GM12878 (cell line): ENCODE measurements at regions not wholly inside any gene's neighbourhood (a gene's known extent, or its start where the extent isn't known, plus 50 kb on each side); places are given as distances from the start of the nearest gene placed in this dataset.

Experiments
- ATAC-seq: fragments of 200-7000 bp; cut with Tn5 transposase; 3 replicates; pipeline ENCODE4 v1.9.1; 2020; ENCODE audit warnings: mild to moderate bottlenecking, moderate library complexity
- BruUV-seq: library from RNA; stranded (reverse); fragments of 400-500 nt; replicated peaks from 2 replicates; lab custom pipeline; 2021; lab: Mats Ljungman, UMichigan
- CTCF ChIA-PET: fragments of 300-600 bp; sonication (Branson Sonifier 250); formaldehyde crosslinking; extraction: SDS; loops from one replicate; lab custom pipeline; 2021; ENCODE audit warnings: inconsistent platforms; lab: Yijun Ruan, JAX
- POLR2A ChIA-PET: fragments of 350-600 bp; formaldehyde crosslinking; extraction: SDS; loops from one replicate; lab custom pipeline; 2021; ENCODE audit warnings: inconsistent platforms; lab: Charles Lee
- RAD21 ChIA-PET: fragments of 300-600 bp; sonication (Branson Sonifier 250); formaldehyde crosslinking; loops from one replicate; lab custom pipeline; 2023; ENCODE audit warnings: antibody characterized with exemption; ENCODE audit not compliant: unreplicated experiment; lab: Charles Lee
- SMC1A ChIA-PET: fragments of 300-600 bp; sonication (Branson Sonifier 250); formaldehyde crosslinking; loops from one replicate; lab custom pipeline; 2023; ENCODE audit not compliant: unreplicated experiment, uncharacterized antibody; lab: Charles Lee
- DNase-seq: peaks from one replicate; pipeline ENCODE4 v3.0.0-alpha.2; 2011; ENCODE audit warnings: low read depth, low spot score
- FAIRE-seq: peaks from 3 replicates; lab custom pipeline; 2011; peaks lifted over from hg19 to GRCh38; lab: Jason Lieb, UNC
- H2AFZ ChIP-seq: 2 replicates; pipeline ENCODE4 v1.6.0; 2011; ENCODE audit warnings: low read depth, low read length, control low read depth; ENCODE audit not compliant: control insufficient read depth
- H3K27ac ChIP-seq: 2 replicates; pipeline ENCODE4 v1.5.1; 2011; ENCODE audit warnings: control low read depth; ENCODE audit not compliant: control insufficient read depth, insufficient read depth
- H3K27me3 ChIP-seq, 2 experiments: replicated peaks in 1 of 2; 2 replicates each; pipeline versions ENCODE4 v1.6.0 to v1.6.1; 2011; ENCODE audit warnings: low read length in 1 of 2; ENCODE audit not compliant: control insufficient read depth in 2 of 2, insufficient read depth in 2 of 2
- H3K36me3 ChIP-seq, 2 experiments: 2 replicates each; pipeline ENCODE4 v1.5.1; 2011; ENCODE audit warnings: low read length in 1 of 2; ENCODE audit not compliant: control insufficient read depth in 2 of 2, insufficient read depth in 2 of 2
- H3K4me1 ChIP-seq: 2 replicates; pipeline ENCODE4 v1.6.1; 2011; ENCODE audit warnings: mild to moderate bottlenecking, low read length, moderate library complexity, mixed read lengths; ENCODE audit not compliant: control insufficient read depth, insufficient read depth
- H3K4me2 ChIP-seq: 2 replicates; pipeline ENCODE4 v1.6.0; 2011; ENCODE audit warnings: control low read depth; ENCODE audit not compliant: control insufficient read depth, insufficient read depth
- H3K4me3 ChIP-seq: fragments of 200-600 bp; sonication (generic); 2 replicates; pipeline ENCODE4 v1.5.1; 2016
- H3K79me2 ChIP-seq: 2 replicates; pipeline ENCODE4 v1.6.0; 2011; ENCODE audit warnings: low read length; ENCODE audit not compliant: control insufficient read depth, insufficient read depth
- H3K9ac ChIP-seq: 2 replicates; pipeline ENCODE4 v1.8.0; 2011; ENCODE audit warnings: low read length, control low read depth, mixed read lengths; ENCODE audit not compliant: control insufficient read depth, insufficient read depth
- H3K9me3 ChIP-seq: replicated peaks from 3 replicates; pipeline ENCODE4 v1.5.1; 2011; ENCODE audit warnings: mild to moderate bottlenecking, low read length; ENCODE audit not compliant: control insufficient read depth, insufficient read depth
- H4K20me1 ChIP-seq: 2 replicates; pipeline ENCODE4 v1.6.0; 2011; ENCODE audit not compliant: control insufficient read depth, insufficient read depth
- ASH2L ChIP-seq: fragments of 300-600, 200-600 bp; sonication (generic); IDR thresholded peaks from 2 replicates; pipeline ENCODE4 v1.6.1; 2017; ENCODE audit warnings: low read depth, mild to moderate bottlenecking, borderline replicate concordance
- CUX1 ChIP-seq: IDR thresholded peaks from 2 replicates; pipeline ENCODE4 v1.6.1; 2012; ENCODE audit warnings: improper control_type of control experiment, low read depth, low read length; ENCODE audit not compliant: insufficient replicate concordance
- E2F4 ChIP-seq: IDR thresholded peaks from 2 replicates; pipeline ENCODE4 v1.6.1; 2012; ENCODE audit warnings: low read depth, low read length, improper control_type of control experiment
- HSF1 ChIP-seq: fragments of 150-350 bp; IDR thresholded peaks from 2 replicates; pipeline ENCODE4 v1.6.1; 2014; ENCODE audit warnings: mild to moderate bottlenecking, low read depth, low read length
- MTA3 ChIP-seq: IDR thresholded peaks from 2 replicates; pipeline ENCODE4 v1.6.1; 2012; ENCODE audit warnings: low read length, inconsistent platforms, borderline replicate concordance
- PKNOX1 ChIP-seq: fragments of 450-650 bp; IDR thresholded peaks from 2 replicates; pipeline ENCODE4 v1.6.1; 2016; ENCODE audit warnings: mild to moderate bottlenecking
- PML ChIP-seq: IDR thresholded peaks from 2 replicates; pipeline ENCODE4 v1.6.1; 2012; ENCODE audit warnings: low read length, inconsistent platforms
- RCOR1 ChIP-seq: conservative IDR thresholded peaks from 2 replicates; pipeline ENCODE4 v1.6.1; 2012; ENCODE audit warnings: low read depth, low read length, improper control_type of control experiment
- RELA ChIP-seq: fragments of 450-650 bp; IDR thresholded peaks from 2 replicates; pipeline ENCODE4 v1.8.0; 2014; ENCODE audit warnings: borderline replicate concordance; ENCODE audit not compliant: partially characterized antibody
- REST ChIP-seq: IDR thresholded peaks from 2 replicates; pipeline ENCODE4 v1.6.1; 2012; ENCODE audit warnings: mild to moderate bottlenecking, low read depth, low read length
- TCF3 ChIP-seq: IDR thresholded peaks from 2 replicates; pipeline ENCODE4 v1.6.1; 2012; ENCODE audit warnings: low read depth, mild to moderate bottlenecking, low read length, borderline replicate concordance; ENCODE audit not compliant: insufficient read depth
- ZNF274 ChIP-seq: IDR thresholded peaks from one replicate; pipeline ENCODE4 v1.8.0; 2011; ENCODE audit not compliant: insufficient read length, insufficient read depth
- WGBS: methylation state at CpG from one replicate; pipeline ENCODE4 v1.1.6; 2016; ENCODE audit warnings: low lambda C conversion rate; ENCODE audit not compliant: insufficient replicate concordance, insufficient coverage; ENCODE audit errors: missing lambda C conversion rate; 5-methylcytosine and 5-hydroxymethylcytosine counted together
- in situ Hi-C: fragments of 300-500 bp; cut with MboI; formaldehyde crosslinking; loops from 9 replicates; pipeline ENCODE4 v1.14.3; 2018; ENCODE audit warnings: mixed read lengths
- intact Hi-C: fragments of 100-400 bp; cut with micrococcal nuclease; formaldehyde crosslinking; loops from one replicate; pipeline ENCODE4 v1.14.2; 2022; ENCODE audit not compliant: unreplicated experiment

GRCh38 chrX:65948103-65948502, 91.8 kb downstream of the VSIG4 start:
- no peak for DNase-seq
- Histone ChIP-seq H3K9me3 (no peaks in the 10 kb centered on the region), H4K20me1 (no peaks in the 10 kb centered on the region), H2AFZ (no peak overlapping the region), H3K27me3 (no peaks in the 10 kb centered on the region), H3K4me3 (no peak overlapping the region), H3K36me3 (no peaks in the 10 kb centered on the region), H3K79me2 (no peaks in the 10 kb centered on the region), H3K27ac (no peak overlapping the region), H3K4me1 (no peaks in the 10 kb centered on the region), H3K4me2 (no peak overlapping the region), H3K9ac (no peak overlapping the region)
- no TSS peak for BruUV-seq
- no peak for ATAC-seq
- intact Hi-C loops (no loop called here), in situ Hi-C loops (no loop called here)
- POLR2A ChIA-PET: no interaction called here
- CTCF ChIA-PET: no interaction called here
- FAIRE-seq: no peak
- RAD21 ChIA-PET: no interaction called here
- SMC1A ChIA-PET: interaction anchor here (0.8 kb wide), 1 partner anchor 316 kb away, joined by 3 read pairs; no protein-coding TSS in a partner anchor
- WGBS: 55% methylated on average over 1 of the region's 1 CpG
- no peak for TF ChIP-seq TCF3
- no peak for TF ChIP-seq RCOR1
- no peak for TF ChIP-seq PML
- no peak for TF ChIP-seq CUX1
- TF ChIP-seq ZNF274: no peak
- no peak for TF ChIP-seq REST
- no peak for TF ChIP-seq PKNOX1
- no peak for TF ChIP-seq HSF1
- no peak for TF ChIP-seq ASH2L
- no peak for TF ChIP-seq MTA3
- TF ChIP-seq E2F4: no peak
- no peak for TF ChIP-seq RELA
